ENCODE measurements at regions not wholly inside any gene's neighbourhood (a gene's known extent, or its start where the extent isn't known, plus 50 kb on each side); places are given as distances from the start of the nearest gene placed in this dataset.
"Not testable (repeated sequence)": the region's sequence is repeated elsewhere in the genome, so short reads cannot be mapped to it uniquely, and the experiment has no call there.

- no peak overlapping the region for H3K27ac ChIP-seq (ENCODE audit: low read depth, low read length, severe bottlenecking)
- H3K4me1 ChIP-seq (ENCODE audit: control insufficient read depth, insufficient read depth, low read length, poor library complexity, severe bottlenecking): no peaks in the 10 kb centered on the region
- WGBS, 2 experiments (ENCODE audit: insufficient coverage in 2 of 2): 86 to 89% methylated on average over 1 to 2 of the region's 2 CpGs
- H3K36me3 ChIP-seq (ENCODE audit: control insufficient read depth, insufficient read depth, low read length): no peaks in the 10 kb centered on the region
- no peak overlapping the region for H3K4me3 ChIP-seq (ENCODE audit: extremely low read depth, insufficient read depth, low read length, poor library complexity, severe bottlenecking)
- no peaks in the 10 kb centered on the region for H3K9me3 ChIP-seq (ENCODE audit: control insufficient read depth, low read length)
Measured at GRCh38 chr3:5498981-5499380, 311.5 kb downstream of the EDEM1 start.

- 67% methylated on average over 1 of the region's 1 CpG; no CpG with 5 or more reads in 1 of the 2 experiments for WGBS, 2 experiments (ENCODE audit: insufficient coverage in 2 of 2)
- H3K4me3 ChIP-seq (ENCODE audit: extremely low read depth, insufficient read depth, low read length, poor library complexity, severe bottlenecking): no peak overlapping the region
- H3K27ac ChIP-seq (ENCODE audit: low read depth, low read length, severe bottlenecking): no peak overlapping the region
- no peaks in the 10 kb centered on the region for H3K4me1 ChIP-seq (ENCODE audit: control insufficient read depth, insufficient read depth, low read length, poor library complexity, severe bottlenecking)
- no peaks in the 10 kb centered on the region for H3K9me3 ChIP-seq (ENCODE audit: control insufficient read depth, low read length)
- H3K36me3 ChIP-seq (ENCODE audit: control insufficient read depth, insufficient read depth, low read length): no peaks in the 10 kb centered on the region
Measured at GRCh38 chr3:5499404-5499803, 311.9 kb downstream of the EDEM1 start.

GRCh38 chr3:5503136-5503535, 315.6 kb downstream of the EDEM1 start:
- Histone ChIP-seq H3K4me3 (ENCODE audit: extremely low read depth, insufficient read depth, low read length, poor library complexity, severe bottlenecking) (no peak overlapping the region), H3K9me3 (ENCODE audit: control insufficient read depth, low read length) (no peaks in the 10 kb centered on the region), H3K36me3 (ENCODE audit: control insufficient read depth, insufficient read depth, low read length) (no peaks in the 10 kb centered on the region), H3K27ac (ENCODE audit: low read depth, low read length, severe bottlenecking) (no peak overlapping the region), H3K4me1 (ENCODE audit: control insufficient read depth, insufficient read depth, low read length, poor library complexity, severe bottlenecking) (no peaks in the 10 kb centered on the region)
- WGBS, 2 experiments (ENCODE audit: insufficient coverage in 2 of 2): 85% methylated on average over 3 of the region's 3 CpGs; no CpG with 5 or more reads in 1 of the 2 experiments

- Histone ChIP-seq H3K27ac (ENCODE audit: low read depth, low read length, severe bottlenecking) (no peak overlapping the region), H3K4me1 (ENCODE audit: control insufficient read depth, insufficient read depth, low read length, poor library complexity, severe bottlenecking) (no peaks in the 10 kb centered on the region), H3K9me3 (ENCODE audit: control insufficient read depth, low read length) (no peaks in the 10 kb centered on the region), H3K36me3 (ENCODE audit: control insufficient read depth, insufficient read depth, low read length) (no peaks in the 10 kb centered on the region), H3K4me3 (ENCODE audit: extremely low read depth, insufficient read depth, low read length, poor library complexity, severe bottlenecking) (no peak overlapping the region)
- 84 to 100% methylated on average over 3 to 5 of the region's 5 CpGs for WGBS, 2 experiments (ENCODE audit: insufficient coverage in 2 of 2)
Measured at GRCh38 chr3:5504135-5504534, 316.6 kb downstream of the EDEM1 start.

GRCh38 chr3:5505163-5505562, 317.7 kb downstream of the EDEM1 start:
- 71 to 77% methylated on average over 2 of the region's 3 CpGs for WGBS, 2 experiments (ENCODE audit: insufficient coverage in 2 of 2)
- H3K27ac ChIP-seq (ENCODE audit: low read depth, low read length, severe bottlenecking): no peak overlapping the region
- H3K9me3 ChIP-seq (ENCODE audit: control insufficient read depth, low read length): peaks cover 5% of the 10 kb centered on the region
- H3K4me1 ChIP-seq (ENCODE audit: control insufficient read depth, insufficient read depth, low read length, poor library complexity, severe bottlenecking): no peaks in the 10 kb centered on the region
- H3K36me3 ChIP-seq (ENCODE audit: control insufficient read depth, insufficient read depth, low read length): no peaks in the 10 kb centered on the region
- H3K4me3 ChIP-seq (ENCODE audit: extremely low read depth, insufficient read depth, low read length, poor library complexity, severe bottlenecking): no peak overlapping the region

- Histone ChIP-seq H3K36me3 (ENCODE audit: control insufficient read depth, insufficient read depth, low read length) (no peaks in the 10 kb centered on the region), H3K4me1 (ENCODE audit: control insufficient read depth, insufficient read depth, low read length, poor library complexity, severe bottlenecking) (no peaks in the 10 kb centered on the region), H3K4me3 (ENCODE audit: extremely low read depth, insufficient read depth, low read length, poor library complexity, severe bottlenecking) (no peak overlapping the region), H3K9me3 (ENCODE audit: control insufficient read depth, low read length) (peaks cover 7% of the 10 kb centered on the region), H3K27ac (ENCODE audit: low read depth, low read length, severe bottlenecking) (no peak overlapping the region)
- no CpG with 5 or more reads among the region's 2 CpGs for WGBS, 2 experiments (ENCODE audit: insufficient coverage in 2 of 2)
Measured at GRCh38 chr3:5505997-5506396, 318.5 kb downstream of the EDEM1 start.

- whole genome bisulfite sequencing, 2 experiments (ENCODE audit: insufficient coverage in 2 of 2): 75% methylated on average over 1 of the region's 3 CpGs
- not testable (repeated sequence) for H3K27ac ChIP-seq (ENCODE audit: low read depth, low read length, severe bottlenecking); H3K4me1 ChIP-seq (ENCODE audit: control insufficient read depth, insufficient read depth, low read length, poor library complexity, severe bottlenecking); H3K4me3 ChIP-seq (ENCODE audit: extremely low read depth, insufficient read depth, low read length, poor library complexity, severe bottlenecking); H3K9me3 ChIP-seq (ENCODE audit: control insufficient read depth, low read length); H3K36me3 ChIP-seq (ENCODE audit: control insufficient read depth, insufficient read depth, low read length)
Measured at GRCh38 chr3:5508860-5509259, 321.4 kb downstream of the EDEM1 start.

- Histone ChIP-seq H3K4me3 (ENCODE audit: extremely low read depth, insufficient read depth, low read length, poor library complexity, severe bottlenecking) (no peak overlapping the region), H3K9me3 (ENCODE audit: control insufficient read depth, low read length) (peaks cover 7% of the 10 kb centered on the region), H3K36me3 (ENCODE audit: control insufficient read depth, insufficient read depth, low read length) (no peaks in the 10 kb centered on the region), H3K4me1 (ENCODE audit: control insufficient read depth, insufficient read depth, low read length, poor library complexity, severe bottlenecking) (no peaks in the 10 kb centered on the region), H3K27ac (ENCODE audit: low read depth, low read length, severe bottlenecking) (no peak overlapping the region)
- WGBS, 2 experiments (ENCODE audit: insufficient coverage in 2 of 2): 81 to 89% methylated on average over 2 to 5 of the region's 5 CpGs
Measured at GRCh38 chr3:5510300-5510699, 322.8 kb downstream of the EDEM1 start.

- Histone ChIP-seq H3K4me1 (ENCODE audit: control insufficient read depth, insufficient read depth, low read length, poor library complexity, severe bottlenecking) (no peaks in the 10 kb centered on the region), H3K4me3 (ENCODE audit: extremely low read depth, insufficient read depth, low read length, poor library complexity, severe bottlenecking) (no peak overlapping the region), H3K36me3 (ENCODE audit: control insufficient read depth, insufficient read depth, low read length) (no peaks in the 10 kb centered on the region), H3K27ac (ENCODE audit: low read depth, low read length, severe bottlenecking) (no peak overlapping the region), H3K9me3 (ENCODE audit: control insufficient read depth, low read length) (no peaks in the 10 kb centered on the region)
- 89 to 100% methylated on average over 1 to 2 of the region's 4 CpGs for WGBS, 2 experiments (ENCODE audit: insufficient coverage in 2 of 2)
Measured at GRCh38 chr3:5517921-5518320, 330.4 kb downstream of the EDEM1 start.

- Histone ChIP-seq H3K27ac (ENCODE audit: low read depth, low read length, severe bottlenecking) (no peak overlapping the region), H3K36me3 (ENCODE audit: control insufficient read depth, insufficient read depth, low read length) (no peaks in the 10 kb centered on the region), H3K4me3 (ENCODE audit: extremely low read depth, insufficient read depth, low read length, poor library complexity, severe bottlenecking) (no peak overlapping the region), H3K9me3 (ENCODE audit: control insufficient read depth, low read length) (no peaks in the 10 kb centered on the region), H3K4me1 (ENCODE audit: control insufficient read depth, insufficient read depth, low read length, poor library complexity, severe bottlenecking) (no peaks in the 10 kb centered on the region)
- 64 to 86% methylated on average over 4 to 5 of the region's 5 CpGs for WGBS, 2 experiments (ENCODE audit: insufficient coverage in 2 of 2)
Measured at GRCh38 chr3:5520237-5520636, 332.7 kb downstream of the EDEM1 start.

GRCh38 chr3:5523125-5523524, 335.6 kb downstream of the EDEM1 start:
- no peaks in the 10 kb centered on the region for H3K4me1 ChIP-seq (ENCODE audit: control insufficient read depth, insufficient read depth, low read length, poor library complexity, severe bottlenecking)
- H3K27ac ChIP-seq (ENCODE audit: low read depth, low read length, severe bottlenecking): no peak overlapping the region
- H3K36me3 ChIP-seq (ENCODE audit: control insufficient read depth, insufficient read depth, low read length): no peaks in the 10 kb centered on the region
- H3K4me3 ChIP-seq (ENCODE audit: extremely low read depth, insufficient read depth, low read length, poor library complexity, severe bottlenecking): no peak overlapping the region
- 75 to 86% methylated on average over 1 of the region's 1 CpG for WGBS, 2 experiments (ENCODE audit: insufficient coverage in 2 of 2)
- H3K9me3 ChIP-seq (ENCODE audit: control insufficient read depth, low read length): no peaks in the 10 kb centered on the region

Data from mesodermal cell (in vitro differentiated cells).